ENCODE measurements at regions not wholly inside any gene's neighbourhood (a gene's known extent, or its start where the extent isn't known, plus 50 kb on each side); places are given as distances from the start of the nearest gene placed in this dataset.

- Mint-ChIP-seq H3K27me3 (ENCODE audit: low read depth) (no peaks in the 10 kb centered on the region), H3K4me3 (ENCODE audit: low read depth) (no peak overlapping the region), H3K36me3 (ENCODE audit: low read depth) (no peaks in the 10 kb centered on the region), H3K27ac (no peak overlapping the region), H3K9me3 (no peaks in the 10 kb centered on the region), H3K4me1 (ENCODE audit: low read depth) (no peaks in the 10 kb centered on the region)
- intact Hi-C loops (cut with micrococcal nuclease), result no loop called here
- no peak for DNase-seq (ENCODE audit: low spot score)
These were observed 439.6 kb downstream of the TTLL7 start for GRCh38 chr1:83559129-83559840.

GRCh38 chr1:83555871-83556270 lies 443.1 kb downstream of the TTLL7 start:
- Mint-ChIP-seq H3K27me3 (ENCODE audit: low read depth) (no peaks in the 10 kb centered on the region), H3K4me3 (ENCODE audit: low read depth) (no peak overlapping the region), H3K4me1 (ENCODE audit: low read depth) (no peaks in the 10 kb centered on the region), H3K9me3 (no peaks in the 10 kb centered on the region), H3K36me3 (ENCODE audit: low read depth) (no peaks in the 10 kb centered on the region), H3K27ac (no peak overlapping the region)
- no peak for DNase-seq (ENCODE audit: low spot score)
- intact Hi-C loops (cut with micrococcal nuclease), result no loop called here

- Mint-ChIP-seq H3K27ac (no peak overlapping the region), H3K4me1 (ENCODE audit: low read depth) (no peaks in the 10 kb centered on the region), H3K27me3 (ENCODE audit: low read depth) (no peaks in the 10 kb centered on the region), H3K4me3 (ENCODE audit: low read depth) (no peak overlapping the region), H3K9me3 (no peaks in the 10 kb centered on the region), H3K36me3 (ENCODE audit: low read depth) (no peaks in the 10 kb centered on the region)
- DNase-seq (ENCODE audit: low spot score), result no peak
- intact Hi-C loops (cut with micrococcal nuclease), result no loop called here
These were observed 444.8 kb downstream of the TTLL7 start for GRCh38 chr1:83554174-83554573.

GRCh38 chr1:83552820-83553219 lies 446.1 kb downstream of the TTLL7 start:
- no peaks in the 10 kb centered on the region for H3K9me3 Mint-ChIP-seq
- intact Hi-C loops (cut with micrococcal nuclease), result no loop called here
- H3K27ac Mint-ChIP-seq, result no peak overlapping the region
- H3K4me3 Mint-ChIP-seq (ENCODE audit: low read depth), result no peak overlapping the region
- no peaks in the 10 kb centered on the region for H3K36me3 Mint-ChIP-seq (ENCODE audit: low read depth)
- H3K27me3 Mint-ChIP-seq (ENCODE audit: low read depth), result no peaks in the 10 kb centered on the region
- no peaks in the 10 kb centered on the region for H3K4me1 Mint-ChIP-seq (ENCODE audit: low read depth)
- DNase-seq (ENCODE audit: low spot score), result no peak

- Mint-ChIP-seq H3K4me1 (ENCODE audit: low read depth) (peaks cover 1% of the 10 kb centered on the region), H3K27ac (no peak overlapping the region), H3K9me3 (no peaks in the 10 kb centered on the region), H3K27me3 (ENCODE audit: low read depth) (no peaks in the 10 kb centered on the region), H3K36me3 (ENCODE audit: low read depth) (no peaks in the 10 kb centered on the region), H3K4me3 (ENCODE audit: low read depth) (no peak overlapping the region)
- DNase-seq (ENCODE audit: low spot score), result no peak
- intact Hi-C loops (cut with micrococcal nuclease), result no loop called here
These were observed 450.6 kb downstream of the TTLL7 start for GRCh38 chr1:83548311-83548710.

GRCh38 chr1:83547901-83548300 lies 451.0 kb downstream of the TTLL7 start:
- H3K9me3 Mint-ChIP-seq, result no peaks in the 10 kb centered on the region
- peaks cover 2% of the 10 kb centered on the region for H3K4me1 Mint-ChIP-seq (ENCODE audit: low read depth)
- no peaks in the 10 kb centered on the region for H3K36me3 Mint-ChIP-seq (ENCODE audit: low read depth)
- no peak overlapping the region for H3K27ac Mint-ChIP-seq
- intact Hi-C loops (cut with micrococcal nuclease), result no loop called here
- DNase-seq (ENCODE audit: low spot score), result no peak
- no peak overlapping the region for H3K4me3 Mint-ChIP-seq (ENCODE audit: low read depth)
- H3K27me3 Mint-ChIP-seq (ENCODE audit: low read depth), result no peaks in the 10 kb centered on the region

- Mint-ChIP-seq H3K27me3 (ENCODE audit: low read depth) (no peaks in the 10 kb centered on the region), H3K4me3 (ENCODE audit: low read depth) (no peak overlapping the region), H3K4me1 (ENCODE audit: low read depth) (peaks cover 2% of the 10 kb centered on the region), H3K27ac (no peak overlapping the region), H3K36me3 (ENCODE audit: low read depth) (no peaks in the 10 kb centered on the region), H3K9me3 (no peaks in the 10 kb centered on the region)
- intact Hi-C loops (cut with micrococcal nuclease), result no loop called here
- no peak for DNase-seq (ENCODE audit: low spot score)
These were observed 452.1 kb downstream of the TTLL7 start for GRCh38 chr1:83546874-83547273.

- no peak overlapping the region for H3K27ac Mint-ChIP-seq
- no peaks in the 10 kb centered on the region for H3K9me3 Mint-ChIP-seq
- intact Hi-C loops (cut with micrococcal nuclease), result no loop called here
- no peak for DNase-seq (ENCODE audit: low spot score)
- H3K4me1 Mint-ChIP-seq (ENCODE audit: low read depth), result peaks cover 2% of the 10 kb centered on the region
- no peak overlapping the region for H3K4me3 Mint-ChIP-seq (ENCODE audit: low read depth)
- H3K36me3 Mint-ChIP-seq (ENCODE audit: low read depth), result no peaks in the 10 kb centered on the region
- no peaks in the 10 kb centered on the region for H3K27me3 Mint-ChIP-seq (ENCODE audit: low read depth)
These were observed 453.7 kb downstream of the TTLL7 start for GRCh38 chr1:83545066-83545862.

- H3K27ac Mint-ChIP-seq, result no peak overlapping the region
- peaks cover 2% of the 10 kb centered on the region for H3K4me1 Mint-ChIP-seq (ENCODE audit: low read depth)
- intact Hi-C loops (cut with micrococcal nuclease), result no loop called here
- H3K27me3 Mint-ChIP-seq (ENCODE audit: low read depth), result no peaks in the 10 kb centered on the region
- H3K9me3 Mint-ChIP-seq, result no peaks in the 10 kb centered on the region
- H3K36me3 Mint-ChIP-seq (ENCODE audit: low read depth), result no peaks in the 10 kb centered on the region
- H3K4me3 Mint-ChIP-seq (ENCODE audit: low read depth), result no peak overlapping the region
- no peak for DNase-seq (ENCODE audit: low spot score)
These were observed 455.5 kb downstream of the TTLL7 start for GRCh38 chr1:83543222-83543973.

- no peak overlapping the region for H3K27ac Mint-ChIP-seq
- intact Hi-C loops (cut with micrococcal nuclease), result no loop called here
- no peak for DNase-seq (ENCODE audit: low spot score)
- H3K36me3 Mint-ChIP-seq (ENCODE audit: low read depth), result no peaks in the 10 kb centered on the region
- H3K9me3 Mint-ChIP-seq, result peaks cover 12% of the 10 kb centered on the region
- H3K4me3 Mint-ChIP-seq (ENCODE audit: low read depth), result no peak overlapping the region
- H3K4me1 Mint-ChIP-seq (ENCODE audit: low read depth), result peaks cover 2% of the 10 kb centered on the region
- no peaks in the 10 kb centered on the region for H3K27me3 Mint-ChIP-seq (ENCODE audit: low read depth)
These were observed 467.2 kb downstream of the TTLL7 start for GRCh38 chr1:83531521-83532309.

GRCh38 chr1:83530506-83530905 lies 468.4 kb downstream of the TTLL7 start:
- H3K4me1 Mint-ChIP-seq (ENCODE audit: low read depth), result peaks cover 2% of the 10 kb centered on the region
- H3K27ac Mint-ChIP-seq, result no peak overlapping the region
- peaks cover 8% of the 10 kb centered on the region for H3K9me3 Mint-ChIP-seq
- H3K27me3 Mint-ChIP-seq (ENCODE audit: low read depth), result no peaks in the 10 kb centered on the region
- intact Hi-C loops (cut with micrococcal nuclease), result no loop called here
- H3K36me3 Mint-ChIP-seq (ENCODE audit: low read depth), result no peaks in the 10 kb centered on the region
- H3K4me3 Mint-ChIP-seq (ENCODE audit: low read depth), result no peak overlapping the region
- no peak for DNase-seq (ENCODE audit: low spot score)

- intact Hi-C loops (cut with micrococcal nuclease), result no loop called here
- DNase-seq (ENCODE audit: low spot score), result no peak
- H3K4me1 Mint-ChIP-seq (ENCODE audit: low read depth), result peaks cover 2% of the 10 kb centered on the region
- no peak overlapping the region for H3K4me3 Mint-ChIP-seq (ENCODE audit: low read depth)
- H3K27me3 Mint-ChIP-seq (ENCODE audit: low read depth), result no peaks in the 10 kb centered on the region
- no peaks in the 10 kb centered on the region for H3K36me3 Mint-ChIP-seq (ENCODE audit: low read depth)
- no peaks in the 10 kb centered on the region for H3K9me3 Mint-ChIP-seq
- H3K27ac Mint-ChIP-seq, result no peak overlapping the region
These were observed 470.9 kb downstream of the TTLL7 start for GRCh38 chr1:83527987-83528386.

All from activated T-helper 2 cell treated with anti-CD3 and anti-CD28 coated beads, Interferon-gamma antibody, Interleukin-2, Interleukin-4, amounts not matched to agents 10 μg/mL and 5 μg/mL and 100 μg/mL, durations not matched to agents 14 hours and 24 hours and 36 hours (primary cell).